LoVo (cell line): ENCODE measurements at regions not wholly inside any gene's neighbourhood (a gene's known extent, or its start where the extent isn't known, plus 50 kb on each side); places are given as distances from the start of the nearest gene placed in this dataset.
"Not testable (repeated sequence)": the region's sequence is repeated elsewhere in the genome, so short reads cannot be mapped to it uniquely, and the experiment has no call there.

ENCODE experiments used
- DNase-seq: peaks from one replicate; pipeline ENCODE4 v3.0.0-alpha.2; 2016; ENCODE audit warnings: low spot score

DNA sequence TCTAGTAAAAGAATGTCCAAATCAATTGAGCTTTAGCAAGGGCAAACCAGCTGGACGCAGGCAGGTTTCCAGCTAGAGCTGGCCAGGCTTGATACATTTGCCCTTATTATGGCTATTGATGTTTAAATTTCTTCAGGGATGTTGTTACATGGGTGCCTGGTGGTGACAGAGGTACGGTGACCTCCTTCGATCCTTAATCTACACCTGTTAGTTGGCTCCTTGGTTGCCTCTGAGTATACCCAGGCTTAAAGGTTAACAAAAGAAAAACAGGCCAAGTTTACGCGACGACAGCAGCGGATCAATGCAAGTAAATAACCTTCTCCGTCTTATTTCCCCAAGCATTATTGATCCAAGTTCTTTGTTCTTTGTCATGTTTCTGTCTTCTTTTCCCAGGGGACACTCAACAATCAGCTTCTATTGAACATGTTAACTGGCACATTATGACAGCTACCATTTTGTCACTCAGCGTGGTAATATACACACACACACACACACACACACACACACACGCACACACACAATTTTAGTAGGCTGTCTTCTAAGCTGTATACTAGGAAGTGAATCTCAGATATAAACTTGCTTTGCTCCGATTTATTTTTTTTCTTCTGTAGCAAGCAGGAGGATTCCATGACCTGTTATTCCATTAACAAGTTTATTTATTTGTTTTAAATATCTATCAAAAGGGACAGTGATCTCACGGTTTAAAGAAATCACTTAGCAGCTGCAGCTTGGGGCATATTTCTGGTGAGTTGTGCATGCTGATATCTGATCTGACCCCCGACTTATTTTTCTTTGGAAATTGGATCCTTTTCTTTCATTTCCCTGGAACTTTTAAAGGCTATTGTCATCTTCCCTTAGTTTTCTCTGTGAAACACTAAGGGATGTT, 844.7 kb downstream of the MCTP2 start:
- DNase-seq, result no peak

DNA sequence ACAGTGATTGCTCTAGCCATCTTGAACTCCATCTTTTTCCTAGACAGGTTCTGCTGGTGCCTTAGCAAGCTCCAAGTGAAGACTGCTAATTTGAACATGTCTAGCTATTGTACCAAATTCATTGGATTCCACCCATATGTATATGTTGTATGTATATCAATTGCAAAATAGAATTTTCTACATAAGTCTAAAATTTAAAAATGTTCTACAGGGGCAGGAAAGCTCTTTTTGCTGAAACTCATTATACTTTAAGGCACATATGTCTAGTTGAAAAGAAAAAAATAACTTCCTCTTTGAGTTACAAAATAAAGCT, 845.3 kb downstream of the MCTP2 start:
- DNase-seq, result no peak

DNA sequence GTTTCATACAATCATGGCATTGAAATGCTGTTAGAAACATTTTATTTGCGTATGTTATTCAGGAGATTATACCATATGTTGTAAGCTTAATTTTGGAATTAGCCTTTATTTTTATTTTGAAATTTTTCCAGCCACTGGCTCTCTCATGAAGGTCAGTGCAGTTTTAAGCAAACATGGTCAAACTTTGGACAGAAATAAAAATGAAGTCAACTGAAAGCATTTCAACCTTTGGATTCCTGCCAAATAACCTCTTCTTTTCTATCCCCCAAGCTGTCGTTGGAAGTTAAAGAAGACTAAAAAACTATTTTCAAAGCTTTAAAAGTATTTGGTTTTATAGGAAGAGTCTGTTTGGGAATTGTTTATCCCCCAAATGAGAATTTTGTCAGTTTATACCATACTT, 846.6 kb downstream of the MCTP2 start:
- DNase-seq, result no peak

DNA sequence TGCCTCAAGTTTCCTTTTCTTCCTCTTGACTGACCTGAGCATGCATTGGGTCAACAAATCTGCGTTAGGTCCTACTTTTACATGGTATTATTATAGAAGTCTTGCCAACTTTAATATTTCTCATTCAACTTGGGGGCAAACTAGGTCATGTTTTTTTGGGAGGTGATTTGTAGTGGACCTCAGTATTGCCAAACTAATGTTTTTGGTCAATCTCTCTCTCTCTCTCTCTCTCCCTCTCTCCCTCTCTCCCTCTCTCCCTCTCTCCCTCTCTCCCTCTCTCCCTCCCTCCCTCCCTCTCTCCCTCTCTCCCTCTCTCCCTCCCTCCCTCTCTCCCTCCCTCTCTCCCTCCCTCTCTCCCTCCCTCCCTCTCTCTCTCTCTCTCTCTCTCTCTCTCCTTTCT, 848.9 kb downstream of the MCTP2 start:
- DNase-seq, result not testable (repeated sequence)

DNA sequence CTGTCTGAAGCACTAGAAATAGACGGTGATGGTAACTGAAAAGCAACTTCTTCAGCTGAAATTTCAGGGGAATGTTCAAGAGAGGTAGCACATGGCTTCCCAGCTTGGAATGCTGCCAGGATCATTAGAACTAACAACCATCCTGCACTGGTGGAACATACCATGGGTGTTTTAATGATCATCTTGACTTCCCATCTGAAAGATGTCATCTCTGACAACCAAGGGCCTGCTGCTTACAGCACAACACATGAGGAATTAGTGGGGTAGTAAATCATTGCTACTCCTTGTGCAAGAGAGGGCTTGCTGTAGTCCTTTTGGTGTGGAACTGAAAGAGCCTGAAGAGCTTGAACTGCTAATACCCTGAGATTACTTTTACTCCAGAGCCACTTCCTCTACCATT, 853.7 kb downstream of the MCTP2 start:
- DNase-seq, result no peak

DNA sequence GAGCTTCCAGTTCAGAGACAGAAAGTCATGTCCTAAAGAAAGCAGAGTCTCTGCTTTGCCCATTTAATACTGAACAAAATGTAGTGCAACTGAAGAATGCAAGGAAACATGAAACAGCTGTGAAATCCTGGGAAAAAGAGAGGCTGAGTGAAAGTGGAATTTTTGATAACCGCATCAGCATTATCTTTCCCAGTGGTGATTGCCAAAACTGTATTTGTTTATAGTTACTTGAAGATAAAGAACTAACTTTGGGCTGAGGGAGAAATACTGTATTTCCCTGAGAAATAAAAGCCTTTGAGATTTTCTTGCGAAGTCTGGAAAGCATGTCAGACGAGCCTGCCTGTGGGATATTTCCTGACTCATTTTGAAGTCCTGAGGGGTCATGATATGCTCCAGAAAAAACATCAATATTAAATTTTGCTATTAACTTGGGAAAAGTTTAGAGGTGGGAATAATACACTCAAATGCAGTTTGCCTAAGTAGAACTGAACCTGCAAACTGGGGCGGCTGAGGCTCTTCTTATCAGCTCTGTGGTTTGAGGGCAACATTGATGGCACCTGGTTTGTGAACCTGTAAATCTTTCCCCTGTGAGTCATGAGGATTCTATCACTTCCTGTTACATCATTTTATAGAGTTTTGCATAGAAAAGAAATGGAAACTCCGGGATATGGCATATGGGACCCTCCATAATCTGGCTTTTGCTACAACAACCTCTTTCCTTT, 855.3 kb downstream of the MCTP2 start:
- no peak for DNase-seq

DNA sequence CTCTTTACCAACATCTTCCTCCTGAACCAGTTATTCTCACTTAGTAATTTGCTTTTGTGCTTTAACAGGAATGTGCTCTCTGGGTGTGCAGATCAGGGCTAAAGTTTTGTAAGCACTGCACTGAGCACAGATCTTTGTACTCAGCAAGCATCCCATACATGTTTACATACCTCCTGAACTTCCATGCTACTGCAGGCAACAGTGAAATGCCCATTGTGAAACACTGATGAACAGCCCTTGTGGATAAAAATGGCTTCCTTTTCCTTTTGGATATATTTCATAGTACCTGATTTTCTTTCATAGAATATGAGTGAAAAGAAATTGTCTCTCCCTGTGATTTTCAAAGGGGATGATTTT, 855.9 kb downstream of the MCTP2 start:
- DNase-seq, result no peak

DNA sequence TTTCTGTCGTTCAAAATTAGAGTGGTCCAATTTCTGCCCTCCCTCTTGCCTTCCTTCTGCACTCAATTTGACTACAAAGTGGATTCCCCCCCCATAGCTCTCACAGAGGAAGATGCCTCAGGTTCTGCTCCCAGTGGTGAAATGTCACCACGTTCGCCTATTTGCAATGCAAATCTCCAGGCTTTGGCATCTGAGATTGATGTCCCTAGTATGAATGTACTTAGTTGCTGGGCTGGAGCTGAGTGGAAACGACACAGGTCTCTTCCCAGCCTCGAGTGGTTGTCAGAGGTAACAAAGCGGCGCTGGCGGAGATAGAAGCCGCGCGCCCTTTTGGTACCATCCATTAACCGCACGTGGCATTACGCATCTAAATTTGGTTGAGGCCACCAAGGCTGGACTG, 860.1 kb downstream of the MCTP2 start:
- DNase-seq, result no peak

DNA sequence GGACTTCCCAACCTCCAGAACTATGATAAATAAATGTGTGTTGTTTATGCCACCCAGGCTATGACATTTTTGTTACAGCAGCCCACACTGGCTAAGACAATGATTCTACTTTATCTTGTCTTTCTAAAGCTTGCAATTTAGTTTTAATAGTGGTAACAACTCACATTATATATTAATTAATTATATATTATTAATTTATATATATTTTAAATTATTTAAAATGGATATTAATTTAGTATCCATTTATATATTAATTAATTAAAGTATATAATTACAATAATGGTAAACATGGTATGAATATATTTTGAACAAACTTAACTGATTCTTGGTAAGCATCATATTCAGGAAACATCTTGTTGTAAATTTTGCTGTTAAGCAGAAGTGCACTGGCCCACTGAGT, 863.9 kb downstream of the MCTP2 start:
- no peak for DNase-seq

DNA sequence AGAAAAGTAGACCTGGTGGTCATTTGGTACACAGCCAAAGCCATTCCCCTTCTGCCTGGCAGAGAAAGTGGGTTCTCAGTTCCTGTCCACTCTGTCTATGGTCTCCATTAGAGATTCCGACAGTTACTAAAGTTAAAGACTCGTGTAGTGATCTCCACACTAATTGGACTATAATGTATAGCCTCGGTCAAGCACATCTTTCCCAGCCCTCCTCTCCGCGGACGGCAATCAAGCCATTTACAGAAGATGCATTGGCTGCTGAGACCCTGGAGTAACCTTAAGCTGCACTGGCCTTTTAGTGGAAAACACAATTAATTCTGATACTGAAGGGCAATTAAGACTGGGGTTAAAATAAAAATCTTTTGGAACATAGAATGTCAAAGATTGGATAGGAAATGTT, 865.3 kb downstream of the MCTP2 start:
- no peak for DNase-seq

DNA sequence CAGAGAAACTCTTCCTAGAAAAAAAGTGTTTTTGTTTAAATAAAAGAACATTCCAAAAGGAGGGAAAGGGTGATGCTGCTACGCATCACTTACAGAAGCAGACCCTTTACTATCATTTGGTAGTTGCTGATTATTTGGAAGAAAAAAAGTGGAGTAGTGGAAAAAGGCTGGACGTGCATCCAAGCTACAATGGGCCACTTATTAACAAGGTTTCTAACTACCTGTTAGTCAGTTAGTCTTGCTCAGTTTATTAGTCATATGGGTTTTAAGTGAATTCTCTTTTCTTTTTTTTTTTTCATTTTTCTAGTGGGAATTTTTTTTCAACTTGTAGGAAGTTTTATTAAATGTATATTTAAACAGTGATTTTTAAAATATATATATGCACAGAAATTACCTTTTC, 866.0 kb downstream of the MCTP2 start:
- DNase-seq, result no peak

DNA sequence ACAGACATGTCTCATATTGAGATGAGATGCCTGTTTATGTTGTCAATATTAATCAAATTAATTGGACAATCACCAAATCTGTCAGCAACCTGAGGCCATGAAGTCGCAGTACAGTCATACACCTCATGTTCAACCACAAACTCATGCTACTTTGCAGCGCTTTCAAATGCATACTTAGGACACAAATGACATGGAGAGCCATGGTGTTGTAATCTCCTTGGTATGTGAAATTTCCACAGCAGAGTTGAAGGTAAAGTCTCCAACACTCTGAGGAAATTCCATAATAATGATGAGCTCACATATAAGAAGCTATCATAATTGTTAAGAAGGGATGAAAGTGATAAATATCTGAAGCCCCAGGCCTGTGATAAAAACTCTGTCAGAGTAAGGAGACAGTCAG, 873.9 kb downstream of the MCTP2 start:
- no peak for DNase-seq

DNA sequence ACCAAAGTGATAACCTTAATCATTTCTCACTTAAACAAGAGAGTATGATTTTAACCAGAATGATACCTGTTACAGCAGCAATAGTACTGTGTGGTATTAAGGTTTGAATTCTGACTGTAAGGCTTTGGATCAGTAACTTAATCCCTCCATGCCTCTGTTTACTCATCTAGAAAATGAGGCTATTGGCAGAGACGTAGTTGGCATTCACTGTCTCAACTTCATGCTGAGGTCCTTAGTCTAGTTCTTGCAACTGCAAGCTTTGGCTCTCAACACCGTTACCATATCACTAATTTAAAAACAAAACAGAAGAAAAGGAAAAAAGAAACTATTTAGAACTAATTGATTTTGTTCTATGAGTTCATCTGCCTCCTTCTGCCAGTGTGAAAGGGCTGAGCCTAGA, 875.4 kb downstream of the MCTP2 start:
- DNase-seq, result no peak

DNA sequence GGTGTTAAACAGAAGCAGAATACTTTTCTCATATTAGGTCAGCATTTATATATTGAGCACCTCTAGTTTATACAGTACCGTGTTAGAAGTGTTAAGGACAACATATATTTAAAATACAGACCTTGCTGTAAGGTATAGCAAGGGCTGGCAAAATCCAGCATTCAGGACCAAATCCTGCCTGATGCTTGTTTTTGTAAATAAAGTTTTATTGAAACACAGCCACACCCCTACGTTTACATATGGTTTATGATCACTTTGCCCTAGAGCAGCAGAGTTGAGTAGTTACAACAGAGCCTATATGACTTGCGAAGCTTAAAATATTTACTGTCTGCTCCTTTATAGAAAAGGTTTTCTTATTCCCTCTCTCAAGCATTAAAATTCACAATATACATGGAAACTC, 877.3 kb downstream of the MCTP2 start:
- no peak for DNase-seq

DNA sequence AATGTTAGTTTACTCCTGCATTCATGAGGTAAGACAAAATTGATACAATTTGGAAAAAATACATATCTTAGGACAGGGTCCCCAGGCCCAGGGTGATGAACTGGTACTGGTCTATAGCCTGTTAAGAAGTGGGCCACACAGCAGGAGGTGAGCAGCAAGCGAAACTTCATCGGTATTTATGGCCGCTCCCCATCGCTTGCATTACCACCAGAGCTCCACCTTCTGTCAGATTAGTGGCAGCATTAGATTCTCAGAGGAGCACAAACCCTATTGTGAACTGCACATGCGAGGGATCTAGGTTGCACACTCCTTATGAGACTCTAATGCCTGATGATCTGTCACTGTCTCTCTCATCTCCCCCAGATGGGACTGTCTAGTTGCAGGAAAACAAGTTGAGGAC, 880.6 kb downstream of the MCTP2 start:
- no peak for DNase-seq

DNA sequence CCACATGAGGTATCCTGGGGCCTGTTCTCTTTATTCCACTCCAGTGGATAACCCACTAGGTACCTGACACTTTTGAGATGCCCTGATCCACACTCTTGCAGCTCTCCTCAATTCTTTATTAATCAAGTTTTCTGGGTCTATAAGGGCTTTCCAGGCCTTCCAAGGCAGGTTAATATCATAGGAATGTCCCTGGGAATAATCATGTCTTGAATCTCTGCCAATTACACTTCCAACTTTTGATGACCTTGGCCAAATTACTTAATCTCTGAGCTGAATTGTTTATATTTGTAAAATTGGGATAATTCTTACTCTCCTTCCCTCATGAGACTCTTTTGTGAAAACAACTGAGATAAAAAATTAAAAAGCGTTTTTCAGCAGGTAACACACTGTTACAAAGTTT, 881.7 kb downstream of the MCTP2 start:
- DNase-seq, result no peak

DNA sequence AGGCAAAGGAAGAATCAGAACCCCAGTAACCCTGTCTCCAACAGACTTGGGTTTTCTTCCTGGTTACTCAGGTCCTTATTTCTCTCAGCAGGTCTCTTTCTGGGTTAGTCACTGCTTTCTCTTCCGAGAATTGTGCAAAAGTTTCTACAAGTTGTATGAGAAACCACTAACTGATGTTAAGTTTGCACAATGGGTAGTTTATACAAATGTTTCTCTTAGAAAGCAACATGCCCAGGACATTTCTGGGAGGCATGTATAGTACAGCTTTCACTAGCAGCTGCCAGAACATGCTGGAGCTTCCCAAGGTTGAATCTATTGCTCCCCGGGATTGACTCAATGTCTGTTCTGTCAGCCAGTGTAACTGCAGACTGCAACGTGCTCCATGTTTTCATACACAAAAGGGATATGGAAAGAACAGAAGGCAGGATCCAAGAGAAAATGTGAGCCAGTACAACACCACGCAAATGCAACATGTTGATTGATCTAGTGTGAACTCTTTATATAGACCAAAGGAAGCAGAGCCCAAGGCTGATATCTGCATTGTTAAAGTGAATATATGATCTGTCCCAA, 887.8 kb downstream of the MCTP2 start:
- no peak for DNase-seq

DNA sequence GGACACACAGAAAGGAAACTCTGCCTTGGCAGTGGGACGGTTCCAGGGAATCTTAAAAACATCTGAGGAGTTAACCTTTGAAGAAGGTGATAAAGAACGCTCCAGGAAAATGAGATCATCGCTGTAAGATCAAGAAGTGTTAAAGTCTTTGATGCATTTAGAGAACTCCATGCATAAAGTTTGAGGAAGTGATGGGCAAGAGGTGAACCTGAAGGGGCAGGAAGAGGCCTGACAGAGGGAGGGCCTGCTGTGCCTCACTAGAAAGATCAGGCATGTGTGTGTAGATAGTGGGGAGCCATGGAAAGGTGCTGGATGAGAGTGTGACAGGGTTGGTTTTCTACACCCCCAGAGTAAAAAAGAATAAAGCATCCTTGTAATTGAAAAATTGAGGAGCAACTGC, 889.2 kb downstream of the MCTP2 start:
- DNase-seq, result no peak

DNA sequence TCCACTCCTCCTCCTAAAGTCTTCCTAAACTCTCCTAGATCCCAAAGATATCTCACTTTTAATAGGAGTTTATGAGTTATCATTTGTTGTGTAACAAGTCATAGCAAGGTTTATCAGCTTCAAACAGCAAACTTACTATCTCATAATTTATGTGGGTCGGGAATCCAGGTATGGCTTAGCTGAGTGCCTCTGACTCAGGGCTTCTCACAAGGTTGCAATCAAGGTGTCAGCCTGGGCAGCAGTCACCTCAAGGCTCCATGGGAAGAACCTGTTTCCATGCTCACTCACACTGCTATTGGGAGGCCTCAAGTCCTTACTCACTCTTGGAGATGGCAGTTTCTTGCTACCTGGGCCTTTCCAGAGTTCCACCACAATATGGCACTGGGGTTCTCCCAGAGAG, 889.8 kb downstream of the MCTP2 start:
- no peak for DNase-seq

DNA sequence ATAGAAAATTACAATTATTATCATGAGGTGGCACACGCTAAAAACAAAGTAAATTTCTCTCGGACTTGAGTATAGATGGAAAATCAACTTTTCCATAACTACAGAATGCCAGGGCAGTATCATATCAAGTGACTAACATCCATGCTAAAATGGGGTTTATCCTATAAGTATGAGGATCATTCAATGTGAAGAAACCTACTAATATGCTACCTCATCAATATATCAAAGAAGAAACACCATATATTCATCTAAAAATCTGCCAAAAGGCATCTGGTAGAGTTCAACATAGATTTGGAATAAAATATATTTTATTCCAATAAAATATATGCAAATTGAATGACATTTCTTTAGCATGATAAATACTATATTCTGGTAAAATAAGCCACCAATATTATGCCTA, 894.4 kb downstream of the MCTP2 start:
- no peak for DNase-seq

DNA sequence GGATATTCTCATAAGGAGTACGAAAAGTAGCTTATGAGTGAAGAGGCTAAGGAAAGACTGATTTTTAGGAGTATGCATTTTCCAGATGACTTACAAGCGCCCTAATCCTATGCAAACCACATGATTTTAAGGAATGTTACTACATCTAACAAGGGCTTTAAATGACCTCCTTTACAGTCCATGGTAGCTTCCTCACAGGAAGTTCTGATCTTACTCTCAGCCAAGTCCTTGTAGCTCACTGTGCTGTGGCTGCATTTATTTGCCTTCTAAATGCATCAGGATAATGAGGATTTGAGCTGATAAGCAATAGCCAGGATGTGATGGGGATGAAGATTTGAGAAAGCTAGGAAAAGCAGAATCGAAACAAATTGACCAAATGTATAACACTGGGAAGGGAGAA, 896.0 kb downstream of the MCTP2 start:
- DNase-seq, result no peak

DNA sequence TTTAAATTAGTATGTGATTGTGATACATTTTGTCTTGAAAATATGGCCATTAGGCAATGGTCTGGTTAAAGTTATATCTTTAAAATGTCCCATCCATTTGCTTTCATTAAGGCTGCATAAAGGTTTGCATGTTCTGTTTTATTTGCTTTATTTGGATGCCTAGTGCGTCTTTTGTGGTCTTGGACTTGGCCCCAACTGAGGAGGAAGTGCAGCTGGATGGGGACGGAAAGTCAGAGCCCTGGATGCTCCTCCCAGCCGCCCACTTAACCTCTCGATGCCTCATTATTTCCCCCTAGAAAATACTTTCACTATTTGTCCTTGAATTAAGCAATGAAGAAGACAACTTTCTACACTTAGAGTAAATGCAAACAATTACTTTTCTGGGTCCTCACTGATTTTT, 898.2 kb downstream of the MCTP2 start:
- no peak for DNase-seq

DNA sequence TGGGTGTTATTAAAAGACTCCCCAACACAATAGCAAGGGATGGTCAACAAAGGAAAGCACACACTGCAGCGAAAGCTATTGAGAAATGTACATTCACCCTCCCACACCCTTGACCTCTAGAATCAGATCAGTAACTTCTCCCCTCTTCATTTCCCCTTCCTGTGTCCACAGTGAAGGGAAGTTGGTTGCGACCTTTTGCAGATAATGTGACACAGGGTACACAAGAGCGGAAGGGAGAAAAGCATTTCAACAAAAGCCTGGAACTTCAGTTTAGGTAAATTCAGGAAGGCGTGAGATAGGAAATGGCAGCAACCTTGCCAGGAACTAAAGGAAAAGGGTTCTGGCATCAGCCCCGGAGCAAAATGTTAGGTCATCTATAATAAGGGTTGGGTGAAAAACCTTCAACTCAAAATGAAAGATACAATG, 899.8 kb downstream of the MCTP2 start:
- DNase-seq, result no peak

DNA sequence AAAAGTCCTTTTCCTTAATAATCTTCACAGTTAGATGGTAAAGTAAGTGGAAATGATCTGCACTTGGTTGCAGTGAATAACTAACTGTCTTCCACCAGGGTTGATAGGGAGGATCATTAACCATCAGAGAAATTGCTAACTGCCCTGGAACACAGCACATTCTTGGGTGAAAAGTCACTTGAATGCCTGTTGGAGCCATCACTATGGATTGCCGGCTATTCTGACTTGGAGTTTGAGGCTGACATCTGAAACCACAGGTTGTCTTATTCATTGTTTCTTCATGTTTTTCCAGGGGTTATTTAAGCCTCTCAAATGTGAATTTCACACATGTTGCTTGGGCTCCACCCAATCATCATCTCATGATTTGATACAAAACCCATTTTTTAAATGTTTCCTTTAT, 901.4 kb downstream of the MCTP2 start:
- DNase-seq, result no peak
